GM12878 (cell line): ENCODE measurements at regions not wholly inside any gene's neighbourhood (a gene's known extent, or its start where the extent isn't known, plus 50 kb on each side); places are given as distances from the start of the nearest gene placed in this dataset.

Experiments
- ATAC-seq: fragments of 200-7000 bp; cut with Tn5 transposase; 3 replicates; pipeline ENCODE4 v1.9.1; 2020; ENCODE audit warnings: mild to moderate bottlenecking, moderate library complexity
- BruUV-seq: library from RNA; stranded (reverse); fragments of 400-500 nt; replicated peaks from 2 replicates; lab custom pipeline; 2021; lab: Mats Ljungman, UMichigan
- CTCF ChIA-PET: fragments of 300-600 bp; sonication (Branson Sonifier 250); formaldehyde crosslinking; extraction: SDS; loops from one replicate; lab custom pipeline; 2021; ENCODE audit warnings: inconsistent platforms; lab: Yijun Ruan, JAX
- POLR2A ChIA-PET: fragments of 350-600 bp; formaldehyde crosslinking; extraction: SDS; loops from one replicate; lab custom pipeline; 2021; ENCODE audit warnings: inconsistent platforms; lab: Charles Lee
- RAD21 ChIA-PET: fragments of 300-600 bp; sonication (Branson Sonifier 250); formaldehyde crosslinking; loops from one replicate; lab custom pipeline; 2023; ENCODE audit warnings: antibody characterized with exemption; ENCODE audit not compliant: unreplicated experiment; lab: Charles Lee
- SMC1A ChIA-PET: fragments of 300-600 bp; sonication (Branson Sonifier 250); formaldehyde crosslinking; loops from one replicate; lab custom pipeline; 2023; ENCODE audit not compliant: unreplicated experiment, uncharacterized antibody; lab: Charles Lee
- DNase-seq: peaks from one replicate; pipeline ENCODE4 v3.0.0-alpha.2; 2011; ENCODE audit warnings: low read depth, low spot score
- FAIRE-seq: peaks from 3 replicates; lab custom pipeline; 2011; peaks lifted over from hg19 to GRCh38; lab: Jason Lieb, UNC
- H2AFZ ChIP-seq: 2 replicates; pipeline ENCODE4 v1.6.0; 2011; ENCODE audit warnings: low read depth, low read length, control low read depth; ENCODE audit not compliant: control insufficient read depth
- H3K27ac ChIP-seq: 2 replicates; pipeline ENCODE4 v1.5.1; 2011; ENCODE audit warnings: control low read depth; ENCODE audit not compliant: control insufficient read depth, insufficient read depth
- H3K27me3 ChIP-seq, 2 experiments: replicated peaks in 1 of 2; 2 replicates each; pipeline versions ENCODE4 v1.6.0 to v1.6.1; 2011; ENCODE audit warnings: low read length in 1 of 2; ENCODE audit not compliant: control insufficient read depth in 2 of 2, insufficient read depth in 2 of 2
- H3K36me3 ChIP-seq, 2 experiments: 2 replicates each; pipeline ENCODE4 v1.5.1; 2011; ENCODE audit warnings: low read length in 1 of 2; ENCODE audit not compliant: control insufficient read depth in 2 of 2, insufficient read depth in 2 of 2
- H3K4me1 ChIP-seq: 2 replicates; pipeline ENCODE4 v1.6.1; 2011; ENCODE audit warnings: mild to moderate bottlenecking, low read length, moderate library complexity, mixed read lengths; ENCODE audit not compliant: control insufficient read depth, insufficient read depth
- H3K4me2 ChIP-seq: 2 replicates; pipeline ENCODE4 v1.6.0; 2011; ENCODE audit warnings: control low read depth; ENCODE audit not compliant: control insufficient read depth, insufficient read depth
- H3K4me3 ChIP-seq: fragments of 200-600 bp; sonication (generic); 2 replicates; pipeline ENCODE4 v1.5.1; 2016
- H3K79me2 ChIP-seq: 2 replicates; pipeline ENCODE4 v1.6.0; 2011; ENCODE audit warnings: low read length; ENCODE audit not compliant: control insufficient read depth, insufficient read depth
- H3K9ac ChIP-seq: 2 replicates; pipeline ENCODE4 v1.8.0; 2011; ENCODE audit warnings: low read length, control low read depth, mixed read lengths; ENCODE audit not compliant: control insufficient read depth, insufficient read depth
- H3K9me3 ChIP-seq: replicated peaks from 3 replicates; pipeline ENCODE4 v1.5.1; 2011; ENCODE audit warnings: mild to moderate bottlenecking, low read length; ENCODE audit not compliant: control insufficient read depth, insufficient read depth
- H4K20me1 ChIP-seq: 2 replicates; pipeline ENCODE4 v1.6.0; 2011; ENCODE audit not compliant: control insufficient read depth, insufficient read depth
- BACH1 ChIP-seq: fragments of 450-650 bp; IDR thresholded peaks from 2 replicates; pipeline ENCODE4 v1.6.1; 2017; ENCODE audit warnings: mild to moderate bottlenecking, borderline replicate concordance
- CBFB ChIP-seq: IDR thresholded peaks from 2 replicates; pipeline ENCODE4 v1.6.1; 2016; ENCODE audit warnings: antibody characterized with exemption, low read depth
- CEBPZ ChIP-seq: fragments of 150-350 bp; IDR thresholded peaks from 2 replicates; pipeline ENCODE4 v1.6.1; 2016; ENCODE audit warnings: low read depth, low read length
- DPF2 ChIP-seq: fragments of 450-650 bp; IDR thresholded peaks from 2 replicates; pipeline ENCODE4 v1.6.1; 2017; ENCODE audit warnings: mild to moderate bottlenecking
- EED ChIP-seq: sonication (generic); IDR thresholded peaks from 2 replicates; pipeline ENCODE4 v1.6.1; 2016; ENCODE audit warnings: antibody characterized with exemption, low read depth
- HSF1 ChIP-seq: fragments of 150-350 bp; IDR thresholded peaks from 2 replicates; pipeline ENCODE4 v1.6.1; 2014; ENCODE audit warnings: mild to moderate bottlenecking, low read depth, low read length
- JUND ChIP-seq: IDR thresholded peaks from 2 replicates; pipeline ENCODE4 v1.6.1; 2012; ENCODE audit warnings: low read depth, mild to moderate bottlenecking, low read length, improper control_type of control experiment, moderate library complexity
- KLF5 ChIP-seq: fragments of 450-650 bp; IDR thresholded peaks from 2 replicates; pipeline ENCODE4 v1.6.1; 2014; ENCODE audit warnings: mild to moderate bottlenecking; ENCODE audit not compliant: partially characterized antibody
- MTA3 ChIP-seq: IDR thresholded peaks from 2 replicates; pipeline ENCODE4 v1.6.1; 2012; ENCODE audit warnings: low read length, inconsistent platforms, borderline replicate concordance
- NR2C1 ChIP-seq: fragments of 450-650 bp; IDR thresholded peaks from 2 replicates; pipeline ENCODE4 v1.6.1; 2017; ENCODE audit warnings: antibody characterized with exemption, mild to moderate bottlenecking, moderate library complexity
- SUZ12 ChIP-seq: fragments of 200-600 bp; sonication (generic); IDR thresholded peaks from one replicate; pipeline ENCODE4 v1.6.1; 2018; ENCODE audit warnings: antibody characterized with exemption, mild to moderate bottlenecking; ENCODE audit not compliant: unreplicated experiment
- ZBED1 ChIP-seq: IDR thresholded peaks from 2 replicates; pipeline ENCODE4 v1.6.1; 2016; ENCODE audit warnings: borderline replicate concordance
- ZNF592 ChIP-seq: fragments of 450-650 bp; IDR thresholded peaks from 2 replicates; pipeline ENCODE4 v1.6.1; 2017; ENCODE audit warnings: mild to moderate bottlenecking, moderate library complexity
- WGBS: methylation state at CpG from one replicate; pipeline ENCODE4 v1.1.6; 2016; ENCODE audit warnings: low lambda C conversion rate; ENCODE audit not compliant: insufficient replicate concordance, insufficient coverage; ENCODE audit errors: missing lambda C conversion rate; 5-methylcytosine and 5-hydroxymethylcytosine counted together
- in situ Hi-C: fragments of 300-500 bp; cut with MboI; formaldehyde crosslinking; loops from 9 replicates; pipeline ENCODE4 v1.14.3; 2018; ENCODE audit warnings: mixed read lengths
- intact Hi-C: fragments of 100-400 bp; cut with micrococcal nuclease; formaldehyde crosslinking; loops from one replicate; pipeline ENCODE4 v1.14.2; 2022; ENCODE audit not compliant: unreplicated experiment

- Histone ChIP-seq H2AFZ (no peak overlapping the region), H3K27me3 (no peaks in the 10 kb centered on the region), H4K20me1 (no peaks in the 10 kb centered on the region), H3K27ac (no peak overlapping the region), H3K9me3 (no peaks in the 10 kb centered on the region), H3K4me2 (no peak overlapping the region), H3K79me2 (no peaks in the 10 kb centered on the region), H3K4me3 (no peak overlapping the region), H3K4me1 (peaks cover 9% of the 10 kb centered on the region), H3K9ac (no peak overlapping the region), H3K36me3 (no peaks in the 10 kb centered on the region)
- DNase-seq (no peak), ATAC-seq (no peak), FAIRE-seq (no peak)
- no TSS peak for BruUV-seq
- ChIA-PET POLR2A (no interaction called here), SMC1A (interaction anchor here (0.6 kb wide), 1 partner anchor 127 kb away, joined by 3 read pairs; no protein-coding TSS in a partner anchor), RAD21 (no interaction called here), CTCF (interaction anchor here (1.3 to 2.3 kb wide), 2 partner anchors 11 to 12 kb away, joined by 3 to 10 read pairs; no protein-coding TSS in a partner anchor)
- 70% methylated on average over 3 of the region's 3 CpGs for WGBS
- intact Hi-C loops: no loop called here
- in situ Hi-C loops: no loop called here
- TF ChIP-seq CEBPZ (no peak), EED (no peak), MTA3 (no peak), BACH1 (no peak), ZNF592 (no peak), JUND (no peak), DPF2 (no peak), KLF5 (no peak), ZBED1 (no peak), NR2C1 (no peak), SUZ12 (no peak), HSF1 (no peak), CBFB (no peak)
Measured at GRCh38 chr13:73698859-73699258, 435.3 kb downstream of the KLF12 start.
